SK-N-SH treated with all-trans-retinoic acid at 6 μM for 48 hours (cell line): ENCODE measurements at regions not wholly inside any gene's neighbourhood (a gene's known extent, or its start where the extent isn't known, plus 50 kb on each side); places are given as distances from the start of the nearest gene placed in this dataset.

ENCODE experiments used
- ATAC-seq: fragments of 200-7000 bp; cut with Tn5 transposase; 3 replicates; pipeline ENCODE4 v1.9.1; 2020; ENCODE audit warnings: mild to moderate bottlenecking, moderate library complexity
- ARNTL ChIP-seq: fragments of 450-650 bp; formaldehyde crosslinking; IDR thresholded peaks from 2 replicates; pipeline ENCODE4 v1.5.0; 2020; ENCODE audit warnings: low read depth, mild to moderate bottlenecking, moderate library complexity, borderline replicate concordance
- BACH2 ChIP-seq: fragments of 250-450 bp; sonication (Bioruptor Pico); IDR thresholded peaks from 2 replicates; pipeline ENCODE4 v1.9.0; 2021; ENCODE audit warnings: mild to moderate bottlenecking, borderline replicate concordance
- CSDC2 ChIP-seq: fragments of 250-450 bp; sonication (Bioruptor Pico); IDR thresholded peaks from 2 replicates; pipeline ENCODE4 v1.5.0; 2020; ENCODE audit warnings: mild to moderate bottlenecking, moderate library complexity
- CSRNP3 ChIP-seq: fragments of 250-450 bp; sonication (Bioruptor Pico); IDR thresholded peaks from 2 replicates; pipeline ENCODE4 v1.5.1; 2021; ENCODE audit warnings: mild to moderate bottlenecking, moderate library complexity
- ESRRG ChIP-seq: fragments of 250-450 bp; sonication (Bioruptor Pico); IDR thresholded peaks from 2 replicates; pipeline ENCODE4 v1.6.1; 2021; ENCODE audit warnings: mild to moderate bottlenecking
- GLIS3 ChIP-seq: fragments of 250-450 bp; sonication (Bioruptor Pico); IDR thresholded peaks from 2 replicates; pipeline ENCODE4 v1.5.0; 2020; ENCODE audit warnings: mild to moderate bottlenecking, moderate library complexity
- ISL1 ChIP-seq: fragments of 250-450 bp; sonication (Bioruptor Pico); IDR thresholded peaks from 2 replicates; pipeline ENCODE4 v2.1.2; 2022; ENCODE audit warnings: mild to moderate bottlenecking, moderate library complexity
- OSR1 ChIP-seq: fragments of 250-450 bp; sonication (Bioruptor Pico); IDR thresholded peaks from 2 replicates; pipeline ENCODE4 v1.8.0; 2022; ENCODE audit warnings: moderate library complexity, mild to moderate bottlenecking, inconsistent platforms
- PATZ1 ChIP-seq: fragments of 250-450 bp; sonication (Bioruptor Pico); IDR thresholded peaks from 2 replicates; pipeline ENCODE4 v1.8.0; 2020; ENCODE audit warnings: mild to moderate bottlenecking, moderate library complexity, borderline replicate concordance
- POU6F1 ChIP-seq: fragments of 250-450 bp; sonication (Bioruptor Pico); IDR thresholded peaks from 2 replicates; pipeline ENCODE4 v1.8.0; 2021; ENCODE audit warnings: low read depth, mild to moderate bottlenecking, moderate library complexity, borderline replicate concordance
- PPARA ChIP-seq: fragments of 250-450 bp; sonication (Bioruptor Pico); IDR thresholded peaks from 2 replicates; pipeline ENCODE4 v1.5.0; 2020; ENCODE audit warnings: mild to moderate bottlenecking, borderline replicate concordance
- RARB ChIP-seq: fragments of 250-450 bp; sonication (Bioruptor Pico); IDR thresholded peaks from 2 replicates; pipeline ENCODE4 v1.8.0; 2021; ENCODE audit warnings: mild to moderate bottlenecking, moderate library complexity
- SNAI2 ChIP-seq: fragments of 250-450 bp; sonication (Bioruptor Pico); IDR thresholded peaks from 2 replicates; pipeline ENCODE4 v1.5.0; 2020; ENCODE audit warnings: mild to moderate bottlenecking, moderate library complexity
- TOX ChIP-seq: fragments of 250-450 bp; sonication (Bioruptor Pico); IDR thresholded peaks from 2 replicates; pipeline ENCODE4 v1.8.0; 2021; ENCODE audit warnings: mild to moderate bottlenecking, moderate library complexity, borderline replicate concordance
- TSHZ2 ChIP-seq: fragments of 250-450 bp; sonication (Bioruptor Pico); IDR thresholded peaks from 2 replicates; pipeline ENCODE4 v1.5.0; 2020; ENCODE audit warnings: mild to moderate bottlenecking, moderate library complexity
- ZC3H10 ChIP-seq: fragments of 250-450 bp; sonication (Bioruptor Pico); IDR thresholded peaks from 2 replicates; pipeline ENCODE4 v1.5.1; 2021; ENCODE audit warnings: mild to moderate bottlenecking, moderate library complexity
- ZFP3 ChIP-seq: fragments of 250-450 bp; sonication (Bioruptor Pico); IDR thresholded peaks from 2 replicates; pipeline ENCODE4 v1.5.0; 2020; ENCODE audit warnings: mild to moderate bottlenecking, moderate library complexity
- ZFP30 ChIP-seq: fragments of 450-650 bp; formaldehyde crosslinking; IDR thresholded peaks from 2 replicates; pipeline ENCODE4 v1.5.0; 2022; ENCODE audit warnings: mild to moderate bottlenecking, moderate library complexity
- ZNF565 ChIP-seq: fragments of 450-650 bp; formaldehyde crosslinking; conservative IDR thresholded peaks from 2 replicates; pipeline ENCODE4 v1.5.0; 2020; ENCODE audit warnings: low read depth, mild to moderate bottlenecking, moderate library complexity
- ZNF70 ChIP-seq: fragments of 450-650 bp; formaldehyde crosslinking; IDR thresholded peaks from 2 replicates; pipeline ENCODE4 v1.5.0; 2020; ENCODE audit warnings: mild to moderate bottlenecking, moderate library complexity
- ZNF8 ChIP-seq: fragments of 450-650 bp; formaldehyde crosslinking; IDR thresholded peaks from 2 replicates; pipeline ENCODE4 v1.5.0; 2020; ENCODE audit warnings: mild to moderate bottlenecking, moderate library complexity

- TF ChIP-seq ZFP30 (no peak), TOX (no peak), PPARA (CRISPR knock-in tag) (no peak), ZNF8 (CRISPR knock-in tag) (no peak), ZNF565 (CRISPR knock-in tag) (no peak), ZNF70 (CRISPR knock-in tag) (no peak), SNAI2 (CRISPR knock-in tag) (no peak), ISL1 (no peak), RARB (CRISPR knock-in tag) (no peak), ZC3H10 (no peak), TSHZ2 (no peak), PATZ1 (CRISPR knock-in tag) (no peak), OSR1 (CRISPR knock-in tag) (no peak), CSDC2 (CRISPR knock-in tag) (no peak), CSRNP3 (CRISPR knock-in tag) (no peak)
- ATAC-seq, result no peak
These were observed 132.4 kb upstream of the GDF10 start for GRCh38 chr10:47167591-47167990.

GRCh38 chr10:47169581-47169980, 130.4 kb upstream of the GDF10 start:
- ATAC-seq, result no peak
- TF ChIP-seq POU6F1 (no peak), ZFP3 (CRISPR knock-in tag) (no peak), ZC3H10 (no peak), CSDC2 (CRISPR knock-in tag) (no peak), OSR1 (CRISPR knock-in tag) (no peak), ZNF565 (CRISPR knock-in tag) (no peak), ZFP30 (no peak), PPARA (CRISPR knock-in tag) (no peak), PATZ1 (CRISPR knock-in tag) (no peak)

- ATAC-seq, result no peak
- TF ChIP-seq GLIS3 (CRISPR knock-in tag) (no peak), TSHZ2 (no peak), PATZ1 (CRISPR knock-in tag) (no peak), ARNTL (no peak), ESRRG (CRISPR knock-in tag) (no peak), RARB (CRISPR knock-in tag) (no peak), ZC3H10 (no peak), OSR1 (CRISPR knock-in tag) (no peak), ZFP30 (no peak), ZNF8 (CRISPR knock-in tag) (no peak), BACH2 (CRISPR knock-in tag) (no peak), ZFP3 (CRISPR knock-in tag) (no peak), ZNF565 (CRISPR knock-in tag) (no peak), SNAI2 (CRISPR knock-in tag) (no peak), ZNF70 (CRISPR knock-in tag) (no peak), TOX (no peak), ISL1 (no peak)
These were observed 126.0 kb upstream of the GDF10 start for GRCh38 chr10:47173929-47174442.
